ENCODE measurements at regions not wholly inside any gene's neighbourhood (a gene's known extent, or its start where the extent isn't known, plus 50 kb on each side); places are given as distances from the start of the nearest gene placed in this dataset.

GRCh38 chr5:122576256-122577016 lies 198.4 kb upstream of the SNX2 start:
- Histone ChIP-seq H3K9me3 (ENCODE audit: low read depth, low read length, poor library complexity, severe bottlenecking) (no peaks in the 10 kb centered on the region), H3K4me3 (ENCODE audit: low read depth, low read length, poor library complexity, severe bottlenecking) (no peak overlapping the region), H3K4me1 (ENCODE audit: insufficient read depth, low read length, poor library complexity, severe bottlenecking) (no peaks in the 10 kb centered on the region), H3K27ac (ENCODE audit: low read depth, low read length, poor library complexity, severe bottlenecking) (no peak overlapping the region), H3K36me3 (ENCODE audit: insufficient read depth, low read length, poor library complexity, severe bottlenecking) (no peaks in the 10 kb centered on the region), H3K27me3 (replicated peaks; ENCODE audit: insufficient read depth, low read depth, low read length, poor library complexity) (peaks cover 4% of the 10 kb centered on the region)
- BruUV-seq (replicated peaks): no TSS peak
- ChIA-PET CTCF (no interaction called here), POLR2A (ENCODE audit: low non-redundant PET) (no interaction called here)
- intact Hi-C loops (cut with micrococcal nuclease; ENCODE audit: unreplicated experiment): no loop called here
- DNase-seq (ENCODE audit: low spot score): no peak
- TF ChIP-seq EZH2 (IDR thresholded peaks at IDR 0.05; ENCODE audit: borderline replicate concordance, low read depth, low read length, poor library complexity, severe bottlenecking) (no peak), CTCF (conservative IDR thresholded peaks at IDR 0.05; ENCODE audit: low read depth, low read length) (no peak)

GRCh38 chr5:122581629-122582028 lies 193.3 kb upstream of the SNX2 start:
- Histone ChIP-seq H3K36me3 (ENCODE audit: insufficient read depth, low read length, poor library complexity, severe bottlenecking) (no peaks in the 10 kb centered on the region), H3K27me3 (replicated peaks; ENCODE audit: insufficient read depth, low read depth, low read length, poor library complexity) (peaks cover 11% of the 10 kb centered on the region), H3K4me3 (ENCODE audit: low read depth, low read length, poor library complexity, severe bottlenecking) (no peak overlapping the region), H3K27ac (ENCODE audit: low read depth, low read length, poor library complexity, severe bottlenecking) (no peak overlapping the region), H3K9me3 (ENCODE audit: low read depth, low read length, poor library complexity, severe bottlenecking) (no peaks in the 10 kb centered on the region), H3K4me1 (ENCODE audit: insufficient read depth, low read length, poor library complexity, severe bottlenecking) (no peaks in the 10 kb centered on the region)
- BruUV-seq (replicated peaks): no TSS peak
- ChIA-PET CTCF (no interaction called here), POLR2A (ENCODE audit: low non-redundant PET) (no interaction called here)
- intact Hi-C loops (cut with micrococcal nuclease; ENCODE audit: unreplicated experiment): no loop called here
- no peak for DNase-seq (ENCODE audit: low spot score)
- TF ChIP-seq EZH2 (IDR thresholded peaks at IDR 0.05; ENCODE audit: borderline replicate concordance, low read depth, low read length, poor library complexity, severe bottlenecking) (no peak), CTCF (conservative IDR thresholded peaks at IDR 0.05; ENCODE audit: low read depth, low read length) (no peak)

GRCh38 chr5:122584411-122585300 lies 190.2 kb upstream of the SNX2 start:
- H3K36me3 ChIP-seq (ENCODE audit: insufficient read depth, low read length, poor library complexity, severe bottlenecking): no peaks in the 10 kb centered on the region
- H3K27ac ChIP-seq (ENCODE audit: low read depth, low read length, poor library complexity, severe bottlenecking): no peak overlapping the region
- H3K4me1 ChIP-seq (ENCODE audit: insufficient read depth, low read length, poor library complexity, severe bottlenecking): no peaks in the 10 kb centered on the region
- ChIA-PET POLR2A (ENCODE audit: low non-redundant PET) (no interaction called here), CTCF (no interaction called here)
- TF ChIP-seq CTCF (conservative IDR thresholded peaks at IDR 0.05; ENCODE audit: low read depth, low read length) (no peak), EZH2 (IDR thresholded peaks at IDR 0.05; ENCODE audit: borderline replicate concordance, low read depth, low read length, poor library complexity, severe bottlenecking) (no peak)
- no TSS peak for BruUV-seq (replicated peaks)
- H3K9me3 ChIP-seq (ENCODE audit: low read depth, low read length, poor library complexity, severe bottlenecking): no peaks in the 10 kb centered on the region
- no peak for DNase-seq (ENCODE audit: low spot score)
- H3K27me3 ChIP-seq (replicated peaks; ENCODE audit: insufficient read depth, low read depth, low read length, poor library complexity): peaks cover 14% of the 10 kb centered on the region
- intact Hi-C loops (cut with micrococcal nuclease; ENCODE audit: unreplicated experiment): no loop called here
- no peak overlapping the region for H3K4me3 ChIP-seq (ENCODE audit: low read depth, low read length, poor library complexity, severe bottlenecking)
